ENCODE measurements at regions not wholly inside any gene's neighbourhood (a gene's known extent, or its start where the extent isn't known, plus 50 kb on each side); places are given as distances from the start of the nearest gene placed in this dataset.

DNA sequence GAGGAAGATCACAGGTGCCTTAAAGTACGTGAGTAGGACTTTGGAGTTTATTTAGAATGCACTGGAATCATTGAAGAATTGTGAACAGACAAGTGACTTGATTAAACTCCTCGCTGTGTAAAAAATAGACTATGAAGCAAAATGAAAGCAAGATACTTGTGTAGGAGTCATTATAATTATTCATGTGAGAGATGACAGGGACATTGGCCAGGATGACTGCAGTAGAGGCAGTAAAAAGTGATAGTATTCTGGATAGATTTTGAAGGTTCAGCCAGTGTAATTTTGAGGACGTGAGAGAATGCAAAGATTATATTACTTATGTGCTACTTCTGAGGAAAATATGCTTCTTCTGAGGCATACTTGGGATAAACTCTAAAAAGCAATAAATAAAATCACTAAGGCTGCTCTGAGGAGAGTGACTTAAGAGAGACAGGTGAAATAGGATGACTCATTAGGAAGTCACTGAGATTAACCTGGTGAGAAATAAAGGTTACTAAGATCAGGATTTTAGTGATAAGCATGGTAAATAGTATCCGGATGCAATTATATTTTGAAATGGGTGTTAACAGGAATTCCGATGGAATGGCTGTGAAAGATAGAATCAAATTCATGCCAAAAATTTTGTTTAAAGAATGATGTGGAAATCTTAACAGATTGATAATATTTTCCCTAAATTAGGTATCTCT, 202.0 kb downstream of the CENPW start:
- H3K9me3 ChIP-seq (ENCODE audit: insufficient read depth, low read depth, low read length): no peaks in the 10 kb centered on the region
- no peaks in the 10 kb centered on the region for H3K27me3 ChIP-seq (ENCODE audit: insufficient read depth, low read length)
- no peak overlapping the region for H3K27ac ChIP-seq (ENCODE audit: low read depth, low read length)
- H3K36me3 ChIP-seq (ENCODE audit: insufficient read depth, low read length): no peaks in the 10 kb centered on the region
- WGBS: 89% methylated on average over 5 of the region's 5 CpGs
- no peak overlapping the region for H3K9ac ChIP-seq (ENCODE audit: low read depth, low read length)
- H3K4me3 ChIP-seq (ENCODE audit: low read length): no peak overlapping the region
- peaks cover 6% of the 10 kb centered on the region for H3K4me1 ChIP-seq (ENCODE audit: insufficient read depth, low read length)

DNA sequence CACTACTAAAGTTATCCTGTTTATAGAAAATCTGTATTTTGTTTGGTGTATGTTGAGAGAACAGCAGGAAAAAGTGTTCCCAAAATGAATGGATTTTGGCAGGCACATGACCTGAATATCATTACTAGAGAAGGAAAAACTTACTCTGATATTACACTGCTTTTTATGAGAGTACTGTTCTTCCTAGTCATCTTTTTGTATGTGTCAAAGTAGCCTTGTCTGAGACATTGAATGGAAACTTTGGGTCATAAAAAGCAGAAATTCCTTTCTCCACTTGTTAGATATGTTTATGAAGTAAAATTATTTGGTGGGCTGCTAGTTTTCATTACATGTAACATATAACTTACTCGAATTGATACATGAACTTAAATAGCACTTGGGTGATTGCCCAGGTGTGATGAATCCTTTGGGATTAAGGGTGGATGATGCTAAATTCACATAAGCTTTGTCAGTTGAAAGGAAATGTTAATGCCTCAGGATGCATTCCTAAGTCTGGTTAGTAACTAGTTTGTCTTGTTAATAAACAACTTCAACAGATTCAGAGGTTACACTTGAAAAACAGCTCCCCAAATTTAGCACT, 206.7 kb downstream of the CENPW start:
- no peaks in the 10 kb centered on the region for H3K9me3 ChIP-seq (ENCODE audit: insufficient read depth, low read depth, low read length)
- no peaks in the 10 kb centered on the region for H3K27me3 ChIP-seq (ENCODE audit: insufficient read depth, low read length)
- H3K36me3 ChIP-seq (ENCODE audit: insufficient read depth, low read length): no peaks in the 10 kb centered on the region
- no peak overlapping the region for H3K4me3 ChIP-seq (ENCODE audit: low read length)
- H3K4me1 ChIP-seq (ENCODE audit: insufficient read depth, low read length): peaks cover 6% of the 10 kb centered on the region; the same call in 1 of the 2 replicates
- H3K27ac ChIP-seq (ENCODE audit: low read depth, low read length): no peak overlapping the region
- H3K9ac ChIP-seq (ENCODE audit: low read depth, low read length): no peak overlapping the region
- WGBS: 100% methylated on average over 1 of the region's 1 CpG

DNA sequence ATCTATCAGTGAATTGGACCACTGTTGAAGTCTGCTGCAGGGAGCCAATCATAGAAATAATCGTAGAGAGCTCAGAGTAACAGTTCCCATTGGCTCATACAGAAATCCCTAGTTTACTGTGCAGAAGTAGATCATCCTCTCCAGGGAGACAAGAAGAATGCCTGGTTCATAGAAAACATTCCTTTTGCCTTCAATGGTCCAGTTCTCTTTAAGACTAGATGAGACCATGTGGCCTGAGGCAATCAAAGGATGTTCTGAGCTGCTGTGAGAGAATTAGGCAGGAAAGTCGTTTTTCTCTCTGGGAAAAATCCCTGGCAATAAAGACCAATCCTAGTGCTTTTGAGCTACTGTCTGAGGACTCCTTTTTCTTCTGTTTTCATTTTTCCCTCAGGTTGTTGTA, 208.4 kb downstream of the CENPW start:
- Histone ChIP-seq H3K27ac (ENCODE audit: low read depth, low read length) (no peak overlapping the region), H3K9ac (ENCODE audit: low read depth, low read length) (no peak overlapping the region), H3K4me3 (ENCODE audit: low read length) (no peak overlapping the region), H3K27me3 (ENCODE audit: insufficient read depth, low read length) (no peaks in the 10 kb centered on the region), H3K4me1 (ENCODE audit: insufficient read depth, low read length) (peaks cover 6% of the 10 kb centered on the region; the same call in 1 of the 2 replicates), H3K36me3 (ENCODE audit: insufficient read depth, low read length) (no peaks in the 10 kb centered on the region), H3K9me3 (ENCODE audit: insufficient read depth, low read depth, low read length) (no peaks in the 10 kb centered on the region)
- 85% methylated on average over 2 of the region's 2 CpGs for WGBS

DNA sequence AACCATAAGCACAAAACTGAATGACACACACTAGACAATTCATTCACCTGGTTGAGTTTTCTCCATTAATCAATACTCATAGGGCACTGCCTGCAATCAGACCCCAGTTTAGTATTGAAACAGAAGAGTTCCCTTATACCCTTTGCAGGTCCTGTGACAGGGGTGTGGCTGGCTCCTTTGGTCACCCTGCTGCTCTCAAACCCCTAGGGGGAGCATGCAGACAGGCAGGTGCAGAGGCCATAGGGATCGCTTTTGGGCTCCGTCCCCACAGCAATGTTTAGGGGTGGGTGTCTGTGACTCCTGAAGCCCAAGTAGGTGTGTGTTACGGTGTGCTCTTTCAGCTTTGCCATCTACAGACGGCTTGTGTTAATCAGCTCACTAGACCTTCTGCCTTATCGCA, 210.4 kb downstream of the CENPW start:
- Histone ChIP-seq H3K36me3 (ENCODE audit: insufficient read depth, low read length) (no peaks in the 10 kb centered on the region), H3K4me3 (ENCODE audit: low read length) (no peak overlapping the region), H3K9ac (ENCODE audit: low read depth, low read length) (no peak overlapping the region), H3K27ac (ENCODE audit: low read depth, low read length) (no peak overlapping the region), H3K27me3 (ENCODE audit: insufficient read depth, low read length) (no peaks in the 10 kb centered on the region), H3K4me1 (ENCODE audit: insufficient read depth, low read length) (peaks cover 6% of the 10 kb centered on the region; the same call in 1 of the 2 replicates), H3K9me3 (ENCODE audit: insufficient read depth, low read depth, low read length) (no peaks in the 10 kb centered on the region)
- 89% methylated on average over 5 of the region's 5 CpGs for WGBS

DNA sequence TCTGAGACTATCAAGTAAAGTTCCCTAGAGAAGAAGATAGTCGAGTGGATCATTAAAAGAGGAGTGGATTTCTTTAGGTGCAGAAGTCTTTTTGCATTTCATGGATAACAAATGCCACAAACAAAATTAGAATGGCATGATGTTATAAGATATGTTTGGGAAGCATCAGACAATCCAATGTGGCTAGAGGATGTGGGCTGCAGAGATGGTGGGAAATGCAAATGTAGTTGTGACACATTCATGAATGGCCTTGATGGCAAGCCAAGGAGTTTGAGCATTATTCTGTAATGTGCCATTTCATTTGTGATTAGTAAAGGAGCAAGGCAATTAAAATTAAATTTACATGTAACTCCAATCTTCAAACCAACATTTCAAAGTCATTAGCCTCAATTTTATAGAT, 211.9 kb downstream of the CENPW start:
- Histone ChIP-seq H3K9ac (ENCODE audit: low read depth, low read length) (no peak overlapping the region), H3K27me3 (ENCODE audit: insufficient read depth, low read length) (no peaks in the 10 kb centered on the region), H3K4me3 (ENCODE audit: low read length) (no peak overlapping the region), H3K4me1 (ENCODE audit: insufficient read depth, low read length) (peaks cover under 1% of the 10 kb centered on the region; the same call in 1 of the 2 replicates), H3K27ac (ENCODE audit: low read depth, low read length) (no peak overlapping the region), H3K36me3 (ENCODE audit: insufficient read depth, low read length) (no peaks in the 10 kb centered on the region), H3K9me3 (ENCODE audit: insufficient read depth, low read depth, low read length) (peaks cover 2% of the 10 kb centered on the region; the same call in 1 of the 2 replicates)
- WGBS: 91% methylated on average over 1 of the region's 1 CpG

DNA sequence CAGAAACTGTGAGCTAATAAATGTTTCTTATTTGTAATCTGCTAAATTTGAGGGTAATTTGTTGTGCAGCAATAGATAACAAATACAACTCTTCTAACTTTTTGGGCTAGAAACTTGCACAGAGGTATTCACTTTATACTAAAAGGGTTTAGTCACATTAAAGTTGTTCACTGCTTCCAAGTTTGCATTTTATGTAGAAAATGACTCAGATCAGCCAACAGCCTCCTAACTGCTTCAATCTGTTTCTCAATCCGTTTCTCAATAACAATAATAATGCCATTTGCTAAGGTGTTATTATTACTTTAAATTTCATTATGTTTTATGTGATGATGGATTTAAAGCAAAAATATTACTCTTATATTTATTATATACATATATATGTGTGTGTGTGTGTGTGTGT, 213.9 kb downstream of the CENPW start:
- H3K9ac ChIP-seq (ENCODE audit: low read depth, low read length): no peak overlapping the region
- no peaks in the 10 kb centered on the region for H3K27me3 ChIP-seq (ENCODE audit: insufficient read depth, low read length)
- WGBS: no CpG with 5 or more reads among the region's 1 CpG
- H3K36me3 ChIP-seq (ENCODE audit: insufficient read depth, low read length): no peaks in the 10 kb centered on the region
- H3K27ac ChIP-seq (ENCODE audit: low read depth, low read length): no peak overlapping the region
- no peak overlapping the region for H3K4me3 ChIP-seq (ENCODE audit: low read length)
- H3K9me3 ChIP-seq (ENCODE audit: insufficient read depth, low read depth, low read length): peaks cover 13% of the 10 kb centered on the region; the same call in 1 of the 2 replicates
- no peaks in the 10 kb centered on the region for H3K4me1 ChIP-seq (ENCODE audit: insufficient read depth, low read length)

DNA sequence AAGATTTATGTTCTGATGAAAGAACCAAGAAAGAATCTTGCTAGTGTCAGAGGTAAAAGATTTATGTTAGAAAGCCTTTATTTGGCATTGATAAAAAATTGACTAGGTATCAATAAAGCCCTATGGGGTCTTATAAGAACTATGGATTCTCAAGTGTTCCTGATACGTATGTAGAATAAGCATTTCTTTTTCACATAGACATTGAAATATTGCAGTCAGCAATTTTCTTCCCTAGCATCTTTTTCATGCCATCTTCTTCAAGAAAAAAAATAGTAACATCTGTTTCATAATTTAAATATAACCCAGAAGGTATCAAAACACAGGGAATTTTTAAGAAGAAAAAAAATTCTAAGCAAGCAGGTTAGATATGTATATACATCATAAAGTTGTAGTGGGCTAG, 230.6 kb downstream of the CENPW start:
- no peaks in the 10 kb centered on the region for H3K4me1 ChIP-seq (ENCODE audit: insufficient read depth, low read length)
- no peak overlapping the region for H3K4me3 ChIP-seq (ENCODE audit: low read length)
- no peaks in the 10 kb centered on the region for H3K9me3 ChIP-seq (ENCODE audit: insufficient read depth, low read depth, low read length)
- no peak overlapping the region for H3K9ac ChIP-seq (ENCODE audit: low read depth, low read length)
- 100% methylated on average over 1 of the region's 1 CpG for WGBS
- H3K27ac ChIP-seq (ENCODE audit: low read depth, low read length): no peak overlapping the region
- H3K36me3 ChIP-seq (ENCODE audit: insufficient read depth, low read length): no peaks in the 10 kb centered on the region
- no peaks in the 10 kb centered on the region for H3K27me3 ChIP-seq (ENCODE audit: insufficient read depth, low read length)

DNA sequence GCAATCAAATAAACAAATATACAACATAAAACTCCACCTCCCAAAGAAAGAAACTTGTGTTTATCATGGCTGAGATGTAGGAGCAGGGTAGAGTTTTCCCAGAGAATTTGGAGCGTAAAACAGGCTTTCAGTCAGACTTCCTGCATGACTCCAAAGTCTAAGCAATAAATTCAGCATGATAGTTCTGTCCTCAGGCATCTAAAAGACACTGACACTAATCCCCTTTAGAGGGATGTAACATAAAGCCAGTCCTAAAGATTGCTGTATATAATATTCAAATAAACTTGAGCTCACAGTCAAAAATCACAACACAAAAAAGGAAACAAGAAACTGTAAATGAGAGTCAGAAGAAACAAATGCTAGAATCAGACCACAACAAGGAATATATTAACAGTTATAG, 234.4 kb downstream of the CENPW start:
- no peaks in the 10 kb centered on the region for H3K9me3 ChIP-seq (ENCODE audit: insufficient read depth, low read depth, low read length)
- H3K4me3 ChIP-seq (ENCODE audit: low read length): no peak overlapping the region
- H3K27ac ChIP-seq (ENCODE audit: low read depth, low read length): no peak overlapping the region
- 88% methylated on average over 1 of the region's 1 CpG for WGBS
- no peaks in the 10 kb centered on the region for H3K4me1 ChIP-seq (ENCODE audit: insufficient read depth, low read length)
- no peaks in the 10 kb centered on the region for H3K36me3 ChIP-seq (ENCODE audit: insufficient read depth, low read length)
- H3K27me3 ChIP-seq (ENCODE audit: insufficient read depth, low read length): no peaks in the 10 kb centered on the region
- H3K9ac ChIP-seq (ENCODE audit: low read depth, low read length): no peak overlapping the region

DNA sequence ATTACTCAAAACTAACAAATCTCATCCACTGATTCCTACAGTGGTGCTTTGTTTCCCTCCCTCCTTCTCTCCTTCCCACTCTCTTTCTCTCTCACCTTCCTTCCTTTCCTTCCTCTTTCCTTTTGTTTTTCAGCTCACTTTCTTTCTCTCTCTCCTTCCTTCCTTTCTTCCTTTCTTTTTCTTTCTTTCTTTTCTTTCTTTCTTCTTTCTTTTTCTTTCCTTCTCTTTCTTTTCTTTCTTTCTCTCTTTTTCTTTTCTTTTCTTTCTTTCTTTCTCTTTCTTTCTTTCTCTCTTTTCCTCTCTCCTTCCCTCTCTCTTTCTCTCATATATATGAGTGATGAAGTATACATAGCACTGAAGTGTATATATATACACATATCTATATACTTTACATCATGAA, 241.4 kb downstream of the CENPW start:
- no peak overlapping the region for H3K4me3 ChIP-seq (ENCODE audit: low read length)
- H3K9ac ChIP-seq (ENCODE audit: low read depth, low read length): no peak overlapping the region
- no peak overlapping the region for H3K27ac ChIP-seq (ENCODE audit: low read depth, low read length)
- no peaks in the 10 kb centered on the region for H3K4me1 ChIP-seq (ENCODE audit: insufficient read depth, low read length)
- no peaks in the 10 kb centered on the region for H3K36me3 ChIP-seq (ENCODE audit: insufficient read depth, low read length)
- H3K27me3 ChIP-seq (ENCODE audit: insufficient read depth, low read length): no peaks in the 10 kb centered on the region
- no peaks in the 10 kb centered on the region for H3K9me3 ChIP-seq (ENCODE audit: insufficient read depth, low read depth, low read length)

DNA sequence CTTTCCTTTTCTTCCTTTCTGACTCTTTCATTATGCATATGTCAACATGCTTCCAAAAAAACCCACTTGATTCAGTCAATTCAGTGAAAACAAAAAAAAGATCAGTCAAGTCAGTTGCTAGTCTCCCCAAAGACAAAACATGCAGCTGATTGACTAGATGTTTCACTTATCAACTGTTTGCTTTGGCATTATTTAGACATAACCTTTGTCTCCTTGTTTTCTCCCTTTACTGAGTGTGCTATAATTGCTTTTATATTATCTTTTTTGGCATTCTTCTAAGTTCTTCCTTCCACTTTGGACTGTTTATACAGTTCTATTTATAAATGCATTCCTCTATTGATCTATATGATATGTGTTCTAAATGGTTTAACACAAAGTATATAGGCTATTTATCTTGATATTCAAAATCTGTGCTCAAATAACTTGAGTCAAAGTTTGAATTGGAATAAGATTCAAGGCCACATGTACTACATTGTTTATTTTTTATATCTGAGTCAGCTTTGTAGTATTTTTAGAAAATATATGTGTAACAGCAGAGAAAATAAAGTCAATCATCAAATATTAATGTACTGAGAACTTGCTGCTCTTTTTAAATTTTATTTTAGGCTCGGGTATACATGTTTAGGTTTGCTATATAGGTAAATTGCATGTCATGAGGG, 260.5 kb downstream of the CENPW start:
- no peaks in the 10 kb centered on the region for H3K27me3 ChIP-seq (ENCODE audit: insufficient read depth, low read length)
- H3K36me3 ChIP-seq (ENCODE audit: insufficient read depth, low read length): no peaks in the 10 kb centered on the region
- WGBS: no CpG with 5 or more reads among the region's 1 CpG
- peaks cover 11% of the 10 kb centered on the region; the same call in 1 of the 2 replicates for H3K9me3 ChIP-seq (ENCODE audit: insufficient read depth, low read depth, low read length)
- H3K4me1 ChIP-seq (ENCODE audit: insufficient read depth, low read length): no peaks in the 10 kb centered on the region
- H3K4me3 ChIP-seq (ENCODE audit: low read length): no peak overlapping the region
- H3K27ac ChIP-seq (ENCODE audit: low read depth, low read length): no peak overlapping the region
- H3K9ac ChIP-seq (ENCODE audit: low read depth, low read length): no peak overlapping the region

DNA sequence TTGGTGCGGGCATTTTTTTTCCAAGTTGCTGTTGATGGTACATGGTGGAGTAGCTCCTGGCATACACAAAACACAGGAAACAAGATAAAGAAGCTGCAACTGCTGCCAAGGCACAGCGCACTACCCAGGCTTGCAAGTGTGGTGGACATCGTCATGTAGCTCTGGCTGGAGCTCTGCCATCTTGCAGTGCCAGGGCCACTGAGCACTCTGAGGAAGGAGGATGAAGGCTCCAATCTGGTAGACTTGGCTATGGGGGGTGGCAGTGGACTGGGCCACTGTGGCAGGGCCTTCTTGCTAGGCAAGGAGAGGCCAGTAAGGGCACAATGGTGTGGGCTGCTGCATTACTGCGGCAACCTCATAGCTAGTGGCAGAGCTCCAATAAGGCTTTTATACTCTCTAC, 263.5 kb downstream of the CENPW start:
- no peaks in the 10 kb centered on the region for H3K4me1 ChIP-seq (ENCODE audit: insufficient read depth, low read length)
- no peaks in the 10 kb centered on the region for H3K36me3 ChIP-seq (ENCODE audit: insufficient read depth, low read length)
- no peaks in the 10 kb centered on the region for H3K27me3 ChIP-seq (ENCODE audit: insufficient read depth, low read length)
- H3K9ac ChIP-seq (ENCODE audit: low read depth, low read length): no peak overlapping the region
- WGBS: 99% methylated on average over 4 of the region's 4 CpGs
- no peak overlapping the region for H3K27ac ChIP-seq (ENCODE audit: low read depth, low read length)
- no peak overlapping the region for H3K4me3 ChIP-seq (ENCODE audit: low read length)
- H3K9me3 ChIP-seq (ENCODE audit: insufficient read depth, low read depth, low read length): peaks cover 11% of the 10 kb centered on the region; the same call in 1 of the 2 replicates

Data from HUES64 (cell line).